ENCODE measurements at regions not wholly inside any gene's neighbourhood (a gene's known extent, or its start where the extent isn't known, plus 50 kb on each side); places are given as distances from the start of the nearest gene placed in this dataset.

GRCh38 chr4:156411531-156411930, 457.9 kb upstream of the CTSO start:
- Histone ChIP-seq H3K4me3 (no peak overlapping the region), H3K27me3 (no peaks in the 10 kb centered on the region), H3K9me3 (no peaks in the 10 kb centered on the region), H3K27ac (no peak overlapping the region), H3K4me1 (no peaks in the 10 kb centered on the region), H3K36me3 (no peaks in the 10 kb centered on the region)
- no peak for DNase-seq
- 38 to 60% methylated on average over 2 of the region's 2 CpGs for WGBS, 2 donors
- FAIRE-seq, result no peak
- TF ChIP-seq CTCF (IDR thresholded peaks at IDR 0.05), result no peak
- ATAC-seq, result no peak
- intact Hi-C loops (cut with DNase I), result no loop called here

GRCh38 chr4:156408749-156409148, 455.1 kb upstream of the CTSO start:
- no peak for TF ChIP-seq CTCF (IDR thresholded peaks at IDR 0.05)
- Histone ChIP-seq H3K4me1 (no peaks in the 10 kb centered on the region), H3K9me3 (no peaks in the 10 kb centered on the region), H3K27me3 (no peaks in the 10 kb centered on the region), H3K4me3 (no peak overlapping the region), H3K27ac (no peak overlapping the region), H3K36me3 (no peaks in the 10 kb centered on the region)
- FAIRE-seq (no peak), DNase-seq (no peak), ATAC-seq (no peak)
- intact Hi-C loops (cut with DNase I), result no loop called here
- 59 to 84% methylated on average over 4 of the region's 4 CpGs for WGBS, 2 donors

GRCh38 chr4:156401371-156401770, 447.7 kb upstream of the CTSO start:
- Histone ChIP-seq H3K27ac (no peak overlapping the region), H3K4me3 (no peak overlapping the region), H3K36me3 (no peaks in the 10 kb centered on the region), H3K4me1 (no peaks in the 10 kb centered on the region), H3K9me3 (no peaks in the 10 kb centered on the region), H3K27me3 (no peaks in the 10 kb centered on the region)
- FAIRE-seq (no peak), ATAC-seq (no peak), DNase-seq (no peak)
- WGBS, 2 donors, result 12 to 15% methylated on average over 2 of the region's 2 CpGs
- TF ChIP-seq CTCF (IDR thresholded peaks at IDR 0.05), result no peak
- intact Hi-C loops (cut with DNase I), result no loop called here

GRCh38 chr4:156396534-156396933, 442.9 kb upstream of the CTSO start:
- Histone ChIP-seq H3K27me3 (no peaks in the 10 kb centered on the region), H3K4me3 (no peak overlapping the region), H3K9me3 (no peaks in the 10 kb centered on the region), H3K27ac (no peak overlapping the region), H3K4me1 (no peaks in the 10 kb centered on the region), H3K36me3 (no peaks in the 10 kb centered on the region)
- TF ChIP-seq CTCF (IDR thresholded peaks at IDR 0.05), result no peak
- DNase-seq (no peak), FAIRE-seq (no peak), ATAC-seq (no peak)
- WGBS, 2 donors, result 46 to 51% methylated on average over 2 of the region's 2 CpGs
- intact Hi-C loops (cut with DNase I), result no loop called here

GRCh38 chr4:156391325-156391653, 437.6 kb upstream of the CTSO start:
- H3K27me3 ChIP-seq, result no peaks in the 10 kb centered on the region
- TF ChIP-seq CTCF (IDR thresholded peaks at IDR 0.05), result no peak
- H3K9me3 ChIP-seq, result no peaks in the 10 kb centered on the region
- H3K27ac ChIP-seq, result no peak overlapping the region
- no peak overlapping the region for H3K4me3 ChIP-seq
- no peaks in the 10 kb centered on the region for H3K4me1 ChIP-seq
- no peak for ATAC-seq
- no peak for DNase-seq
- intact Hi-C loops (cut with DNase I), result no loop called here
- FAIRE-seq, result no peak
- no peaks in the 10 kb centered on the region for H3K36me3 ChIP-seq
- WGBS, 2 donors, result 51 to 71% methylated on average over 2 of the region's 2 CpGs
